Limb (tissue), 2 donors: ENCODE measurements at regions not wholly inside any gene's neighbourhood (a gene's known extent, or its start where the extent isn't known, plus 50 kb on each side); places are given as distances from the start of the nearest gene placed in this dataset.

Experiments
- DNase-seq, 2 donors: peaks; one replicate each; pipeline ENCODE4 v3.0.0-alpha.2; 2016; ENCODE audit errors: extremely low spot score in 2 of 2

- DNase-seq = no peak
Measured at GRCh38 chr9:24488896-24489295, 56.8 kb downstream of the IZUMO3 start.

- DNase-seq = no peak
Measured at GRCh38 chr9:24487946-24488345, 57.8 kb downstream of the IZUMO3 start.

GRCh38 chr9:24487250-24487861, 58.3 kb downstream of the IZUMO3 start:
- no peak for DNase-seq

GRCh38 chr9:24479361-24480059, 66.2 kb downstream of the IZUMO3 start:
- peak in 1 of 2 donors; percentile 66 for DNase-seq

GRCh38 chr9:24464319-24464951, 81.3 kb downstream of the IZUMO3 start:
- DNase-seq = no peak

GRCh38 chr9:24462951-24463350, 82.7 kb downstream of the IZUMO3 start:
- DNase-seq = no peak

GRCh38 chr9:24460781-24461180, 84.9 kb downstream of the IZUMO3 start:
- DNase-seq = no peak

GRCh38 chr9:24459953-24460352, 85.7 kb downstream of the IZUMO3 start:
- peak in 1 of 2 donors; percentile 21 for DNase-seq

- no peak for DNase-seq
Measured at GRCh38 chr9:24451346-24451745, 94.4 kb downstream of the IZUMO3 start.

- no peak for DNase-seq
Measured at GRCh38 chr9:24449976-24450375, 95.7 kb downstream of the IZUMO3 start.

GRCh38 chr9:24439456-24439855, 106.2 kb downstream of the IZUMO3 start:
- DNase-seq = peak in 1 of 2 donors; percentile 45

- no peak for DNase-seq
Measured at GRCh38 chr9:24438876-24439275, 106.8 kb downstream of the IZUMO3 start.

- DNase-seq = no peak
Measured at GRCh38 chr9:24436761-24437160, 108.9 kb downstream of the IZUMO3 start.

GRCh38 chr9:24434183-24434582, 111.5 kb downstream of the IZUMO3 start:
- no peak for DNase-seq

GRCh38 chr9:24416136-24416535, 129.6 kb downstream of the IZUMO3 start:
- DNase-seq = no peak

- DNase-seq = no peak
Measured at GRCh38 chr9:24413651-24414050, 132.0 kb downstream of the IZUMO3 start.

GRCh38 chr9:24398466-24398865, 147.2 kb downstream of the IZUMO3 start:
- no peak for DNase-seq

- no peak for DNase-seq
Measured at GRCh38 chr9:24391095-24391494, 154.6 kb downstream of the IZUMO3 start.

- DNase-seq = no peak
Measured at GRCh38 chr9:24385077-24385476, 160.6 kb downstream of the IZUMO3 start.

GRCh38 chr9:24382566-24382965, 163.1 kb downstream of the IZUMO3 start:
- peak in 1 of 2 donors; percentile 9 for DNase-seq

GRCh38 chr9:24381205-24381604, 164.5 kb downstream of the IZUMO3 start:
- no peak for DNase-seq

- DNase-seq = no peak
Measured at GRCh38 chr9:24359046-24359445, 186.7 kb downstream of the IZUMO3 start.

- DNase-seq = no peak
Measured at GRCh38 chr9:24351973-24352372, 193.7 kb downstream of the IZUMO3 start.
